ENCODE measurements at regions not wholly inside any gene's neighbourhood (a gene's known extent, or its start where the extent isn't known, plus 50 kb on each side); places are given as distances from the start of the nearest gene placed in this dataset.

GRCh38 chr15:87433871-87434270 lies 822.7 kb downstream of the NTRK3 start:
- H3K27ac ChIP-seq, result no peak overlapping the region
- no peak overlapping the region for H3K4me3 ChIP-seq

- Histone ChIP-seq H3K4me3 (no peak overlapping the region), H3K27ac (no peak overlapping the region)
These were observed 826.8 kb downstream of the NTRK3 start for GRCh38 chr15:87429754-87430153.

GRCh38 chr15:87420017-87420416 lies 836.5 kb downstream of the NTRK3 start:
- Histone ChIP-seq H3K27ac (no peak overlapping the region), H3K4me3 (no peak overlapping the region)

- no peak overlapping the region for H3K4me3 ChIP-seq
These were observed 837.2 kb downstream of the NTRK3 start for GRCh38 chr15:87419344-87419743.

GRCh38 chr15:87416591-87417257 lies 839.8 kb downstream of the NTRK3 start:
- no peak overlapping the region for H3K27ac ChIP-seq
- H3K4me3 ChIP-seq, result no peak overlapping the region

More at GRCh38 chr15:87419344-87419743, 837.2 kb downstream of the NTRK3 start:
- H3K27ac ChIP-seq, result no peak overlapping the region

- Histone ChIP-seq H3K4me3 (no peak overlapping the region), H3K27ac (no peak overlapping the region)
These were observed 847.6 kb downstream of the NTRK3 start for GRCh38 chr15:87408902-87409301.

GRCh38 chr15:87403973-87404372 lies 852.6 kb downstream of the NTRK3 start:
- Histone ChIP-seq H3K27ac (no peak overlapping the region), H3K4me3 (no peak overlapping the region)

GRCh38 chr15:87401973-87402372 lies 854.6 kb downstream of the NTRK3 start:
- H3K27ac ChIP-seq, result no peak overlapping the region
- H3K4me3 ChIP-seq, result no peak overlapping the region

- Histone ChIP-seq H3K27ac (no peak overlapping the region), H3K4me3 (no peak overlapping the region)
These were observed 861.9 kb downstream of the NTRK3 start for GRCh38 chr15:87394676-87395075.

GRCh38 chr15:87387766-87388165 lies 868.8 kb downstream of the NTRK3 start:
- H3K4me3 ChIP-seq, result no peak overlapping the region

GRCh38 chr15:87374339-87374738 lies 882.2 kb downstream of the NTRK3 start:
- Histone ChIP-seq H3K4me3 (no peak overlapping the region), H3K27ac (no peak overlapping the region)

More at GRCh38 chr15:87387766-87388165, 868.8 kb downstream of the NTRK3 start:
- H3K27ac ChIP-seq, result no peak overlapping the region

GRCh38 chr15:87369269-87369668 lies 887.3 kb downstream of the NTRK3 start:
- no peak overlapping the region for H3K4me3 ChIP-seq
- no peak overlapping the region for H3K27ac ChIP-seq

- no peak overlapping the region for H3K4me3 ChIP-seq
These were observed 888.0 kb downstream of the NTRK3 start for GRCh38 chr15:87368511-87368910.

GRCh38 chr15:87365186-87365585 lies 891.4 kb downstream of the NTRK3 start:
- Histone ChIP-seq H3K27ac (no peak overlapping the region), H3K4me3 (no peak overlapping the region)

More at GRCh38 chr15:87368511-87368910, 888.0 kb downstream of the NTRK3 start:
- H3K27ac ChIP-seq, result no peak overlapping the region

- no peak overlapping the region for H3K4me3 ChIP-seq
- no peak overlapping the region for H3K27ac ChIP-seq
These were observed 894.0 kb downstream of the NTRK3 start for GRCh38 chr15:87362531-87362930.

- Histone ChIP-seq H3K4me3 (no peak overlapping the region), H3K27ac (no peak overlapping the region)
These were observed 898.8 kb downstream of the NTRK3 start for GRCh38 chr15:87357637-87358313.

- Histone ChIP-seq H3K4me3 (no peak overlapping the region), H3K27ac (no peak overlapping the region)
These were observed 900.6 kb downstream of the NTRK3 start for GRCh38 chr15:87355946-87356345.

- Histone ChIP-seq H3K27ac (no peak overlapping the region), H3K4me3 (no peak overlapping the region)
These were observed 901.7 kb downstream of the NTRK3 start for GRCh38 chr15:87354661-87355410.

GRCh38 chr15:87349181-87349580 lies 907.4 kb downstream of the NTRK3 start:
- Histone ChIP-seq H3K27ac (no peak overlapping the region), H3K4me3 (no peak overlapping the region)

GRCh38 chr15:87348746-87349145 lies 907.8 kb downstream of the NTRK3 start:
- Histone ChIP-seq H3K27ac (no peak overlapping the region), H3K4me3 (no peak overlapping the region)
